Right lung (tissue), 2 donors: ENCODE measurements at regions not wholly inside any gene's neighbourhood (a gene's known extent, or its start where the extent isn't known, plus 50 kb on each side); places are given as distances from the start of the nearest gene placed in this dataset.

Experiments
- DNase-seq, 2 donors: peaks; one replicate each; pipeline ENCODE4 v3.0.0-alpha.2; 2013

DNA sequence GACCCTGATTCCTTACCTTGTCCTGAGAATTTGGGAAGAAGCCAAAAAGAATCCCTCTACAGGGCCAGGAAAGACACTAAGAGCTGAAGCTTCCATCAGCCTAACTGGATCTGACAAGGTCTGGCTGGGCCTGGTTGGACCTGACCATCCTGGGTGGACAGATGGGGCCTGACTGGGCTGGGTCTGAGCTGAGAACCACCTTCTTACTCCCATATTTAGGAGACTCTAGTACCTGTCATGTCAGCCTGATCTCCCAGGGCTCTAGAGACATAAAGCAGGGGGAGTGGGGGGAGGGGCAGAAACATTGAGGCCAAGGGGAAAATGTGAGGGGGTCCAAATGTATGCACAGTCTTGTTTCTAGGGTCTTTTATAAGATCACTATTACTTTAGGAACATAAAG is 129.9 kb downstream of the BUD13 start:
- no peak for DNase-seq

DNA sequence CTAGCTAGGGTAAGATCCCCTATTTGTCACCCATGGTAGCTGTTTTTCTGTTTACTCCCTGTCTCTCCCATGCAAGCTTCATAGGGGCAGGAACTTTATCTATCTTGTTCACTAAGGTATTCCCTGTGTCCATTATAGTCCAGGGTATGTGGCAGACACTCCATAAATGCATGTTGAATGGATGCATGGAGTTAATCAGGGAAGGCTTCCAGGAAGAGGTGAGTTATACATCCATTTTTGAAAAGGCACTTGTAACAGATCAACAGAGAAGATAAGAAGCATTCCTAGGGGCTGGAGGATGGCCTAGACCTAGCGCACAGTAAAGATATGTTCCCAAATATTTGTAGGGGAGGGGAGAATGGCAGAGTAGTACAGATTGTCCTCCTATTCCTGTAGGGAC is 130.3 kb downstream of the BUD13 start:
- no peak for DNase-seq

DNA sequence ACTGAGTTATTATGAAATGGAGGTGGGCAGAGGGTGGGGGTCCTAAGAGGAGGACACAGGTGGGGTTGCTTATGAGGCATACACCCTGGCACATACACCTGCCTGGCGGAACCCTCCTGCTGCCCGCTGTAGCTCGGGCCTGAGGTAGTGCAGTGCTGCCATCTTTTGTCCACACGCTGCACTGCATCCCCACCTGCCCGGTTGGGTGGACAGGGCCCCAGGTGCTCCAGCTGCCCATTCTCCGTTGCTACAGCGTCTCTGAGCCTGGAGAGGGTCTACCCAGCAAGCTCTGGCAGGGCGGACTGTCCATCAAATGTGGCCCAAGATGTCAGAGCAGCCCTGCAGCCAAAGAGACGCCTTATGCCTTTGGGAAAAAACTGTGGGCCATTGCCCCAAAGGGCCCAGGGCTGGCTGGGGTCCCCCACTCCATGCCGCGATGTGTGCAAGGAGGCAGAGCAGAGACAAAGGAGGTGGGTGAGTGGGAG is 131.2 kb downstream of the BUD13 start:
- peak; percentile 15 to 23 for DNase-seq

DNA sequence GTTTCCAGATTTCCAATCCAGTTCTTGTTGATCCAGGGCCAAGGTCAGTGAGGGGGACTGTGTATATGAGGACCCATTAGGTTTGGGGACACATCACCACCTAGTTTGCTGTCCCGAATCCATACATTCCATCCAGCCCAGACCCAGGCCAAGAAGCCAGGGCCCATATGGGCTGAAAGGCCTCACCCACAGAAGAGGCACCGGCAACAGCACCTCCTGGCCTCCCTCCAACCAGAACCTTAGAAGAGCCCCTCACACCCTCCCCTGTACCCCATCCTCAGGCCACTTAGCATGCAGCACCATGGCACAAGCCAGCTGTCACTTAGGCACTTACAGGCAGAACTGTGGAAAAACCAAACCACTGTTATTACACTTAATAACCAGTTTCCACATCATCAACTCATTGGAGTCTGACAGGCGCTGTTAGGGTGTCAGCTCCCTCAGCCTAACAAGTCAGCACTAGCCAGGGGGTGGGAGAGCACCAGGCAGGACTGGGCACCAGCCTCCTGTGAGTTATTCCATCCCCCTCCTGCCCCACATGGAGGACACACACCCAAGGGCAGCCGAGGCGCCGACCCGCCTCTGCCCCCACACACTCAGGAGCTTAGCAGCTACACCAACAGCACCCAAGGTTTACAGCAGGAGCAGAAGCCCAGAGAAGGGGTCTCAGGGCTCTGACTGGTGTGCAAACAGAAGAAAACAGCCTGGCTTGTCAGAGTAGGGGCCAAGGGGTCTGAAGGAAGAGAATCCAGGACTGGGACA is 132.0 kb downstream of the BUD13 start:
- no peak for DNase-seq

DNA sequence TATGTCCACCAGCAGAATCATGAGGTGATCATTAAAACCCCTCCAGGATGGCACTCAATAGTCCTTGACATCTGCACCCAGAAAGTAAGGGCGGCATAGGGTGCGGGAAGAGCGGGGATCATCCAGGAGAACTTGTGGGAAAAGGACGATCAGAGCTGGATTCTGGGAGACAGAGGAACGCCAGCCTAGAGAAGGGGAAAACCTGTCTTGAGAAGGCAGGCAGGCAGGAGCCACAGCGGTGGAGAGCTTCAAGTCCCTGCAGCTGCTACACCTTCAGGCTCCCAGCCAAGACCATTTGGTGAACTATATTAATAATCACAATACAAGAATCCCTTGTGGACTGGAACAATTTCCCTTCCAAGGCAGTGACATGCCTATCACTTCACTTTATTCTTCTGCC is 134.3 kb downstream of the BUD13 start:
- DNase-seq, result no peak

DNA sequence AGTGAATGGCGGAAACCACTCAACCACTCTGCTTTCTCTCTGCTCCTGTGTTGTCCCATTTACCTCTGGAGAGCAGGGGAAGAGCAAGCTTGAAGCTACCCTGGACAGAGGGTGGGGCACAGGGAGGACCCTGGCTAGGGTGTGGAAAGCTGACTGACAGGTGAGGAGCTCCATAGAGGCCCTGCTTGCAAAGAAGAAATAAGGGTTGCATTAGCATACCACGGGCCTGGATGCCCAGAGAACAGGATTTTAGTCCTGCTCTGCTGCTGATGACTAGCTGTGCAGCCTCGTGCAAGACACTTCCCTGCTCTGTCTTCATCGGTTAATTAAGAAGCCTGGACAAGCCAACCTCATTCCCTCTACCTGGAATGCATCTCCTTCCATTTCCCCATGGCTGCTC is 135.0 kb downstream of the BUD13 start:
- DNase-seq, result no peak

DNA sequence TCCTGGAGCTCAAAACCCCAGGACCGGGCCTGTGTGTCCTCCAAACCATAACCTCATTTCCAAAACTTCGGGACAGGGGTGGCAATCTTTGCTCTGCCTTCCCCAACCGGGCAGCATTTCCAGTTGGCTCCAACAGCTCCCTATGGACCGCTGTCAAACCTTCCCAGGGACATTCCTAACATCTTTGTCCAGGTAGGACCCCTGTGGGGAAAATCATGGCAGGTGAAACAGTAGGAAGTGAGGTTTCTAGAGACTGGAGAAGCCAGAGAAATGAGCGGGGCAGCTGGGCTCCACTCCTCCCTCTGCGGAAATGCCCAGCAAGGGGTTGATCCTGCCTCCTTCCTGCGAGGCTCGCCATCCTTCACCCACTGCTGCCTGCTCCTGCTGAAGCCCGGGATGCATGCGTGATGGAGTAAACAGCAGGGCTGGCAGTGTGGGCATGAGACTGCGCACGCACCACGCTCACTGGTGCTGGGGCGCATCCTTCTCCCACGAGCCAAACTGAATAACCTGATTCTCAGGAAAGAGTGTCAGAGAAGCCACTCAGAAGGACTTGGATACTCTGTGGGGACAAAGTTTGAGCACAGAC is 136.4 kb downstream of the BUD13 start:
- no peak for DNase-seq

DNA sequence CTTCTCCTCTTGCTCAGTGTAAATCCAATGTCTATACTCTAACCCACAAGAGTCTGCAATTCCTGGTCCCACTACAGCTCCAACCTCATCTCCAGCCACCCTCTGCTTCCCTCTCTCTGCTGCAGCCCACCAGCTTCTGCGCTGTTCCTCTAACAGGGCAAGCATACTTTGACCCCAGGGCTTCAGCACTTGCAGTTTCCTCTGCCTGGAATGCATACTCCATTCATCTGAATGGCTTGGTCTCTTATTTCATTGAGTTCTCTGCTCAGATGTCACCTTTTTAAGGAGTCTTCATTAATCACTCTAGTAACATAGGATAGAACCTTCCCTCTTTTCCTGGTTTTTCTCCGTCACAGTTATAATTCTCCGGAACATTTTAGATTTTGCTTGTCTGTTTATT is 141.6 kb downstream of the BUD13 start:
- DNase-seq, result no peak

DNA sequence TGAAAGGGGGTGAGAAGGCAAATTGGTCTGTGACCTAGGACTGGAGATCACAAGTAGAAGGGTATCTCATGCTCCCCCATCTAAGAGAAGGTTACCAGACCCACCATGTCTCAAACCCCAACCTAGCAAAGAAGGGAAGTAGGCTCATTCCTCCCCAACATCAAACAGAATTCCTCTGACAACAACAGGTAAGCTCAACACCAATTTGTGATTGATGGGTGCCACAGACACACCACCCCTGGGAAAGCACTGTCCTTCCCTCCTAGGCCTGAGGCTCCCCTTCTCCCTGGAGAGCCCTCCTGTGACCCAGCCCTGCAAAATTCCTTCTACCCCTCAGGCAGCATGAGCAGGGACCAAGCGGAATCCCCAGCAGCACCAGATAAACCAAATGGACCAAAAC is 154.3 kb downstream of the BUD13 start:
- DNase-seq, result no peak

DNA sequence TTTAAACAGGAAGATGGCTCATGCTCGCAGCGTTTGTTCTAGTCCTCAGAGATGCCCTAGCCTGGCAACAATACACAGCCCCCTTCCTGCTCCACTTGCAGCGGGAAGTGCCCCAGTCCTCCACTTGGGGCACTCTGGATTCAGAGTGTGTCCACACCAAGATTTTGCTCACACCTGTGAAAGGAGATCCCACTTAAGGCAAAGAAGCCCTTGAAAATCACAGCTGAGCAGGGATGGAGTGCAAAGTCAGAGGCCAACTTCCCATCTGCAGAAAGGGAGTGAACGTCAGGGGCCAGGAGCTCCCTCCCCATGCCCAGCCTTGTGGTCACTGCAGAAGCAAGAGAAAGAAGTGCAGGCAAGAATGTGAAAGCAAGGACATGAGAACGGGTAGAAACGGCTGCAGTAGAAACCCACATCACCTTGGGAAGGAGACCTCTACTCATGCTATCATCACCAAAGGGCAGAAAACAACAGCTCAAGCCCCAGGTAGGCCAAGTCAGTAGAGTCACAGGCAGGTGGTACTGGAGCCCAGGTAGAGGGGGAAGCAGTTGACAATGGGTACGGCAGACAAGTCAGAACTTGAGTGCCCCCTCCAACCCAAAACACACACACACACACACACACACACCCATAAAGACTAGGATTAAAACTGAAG is 157.4 kb downstream of the BUD13 start:
- no peak for DNase-seq

DNA sequence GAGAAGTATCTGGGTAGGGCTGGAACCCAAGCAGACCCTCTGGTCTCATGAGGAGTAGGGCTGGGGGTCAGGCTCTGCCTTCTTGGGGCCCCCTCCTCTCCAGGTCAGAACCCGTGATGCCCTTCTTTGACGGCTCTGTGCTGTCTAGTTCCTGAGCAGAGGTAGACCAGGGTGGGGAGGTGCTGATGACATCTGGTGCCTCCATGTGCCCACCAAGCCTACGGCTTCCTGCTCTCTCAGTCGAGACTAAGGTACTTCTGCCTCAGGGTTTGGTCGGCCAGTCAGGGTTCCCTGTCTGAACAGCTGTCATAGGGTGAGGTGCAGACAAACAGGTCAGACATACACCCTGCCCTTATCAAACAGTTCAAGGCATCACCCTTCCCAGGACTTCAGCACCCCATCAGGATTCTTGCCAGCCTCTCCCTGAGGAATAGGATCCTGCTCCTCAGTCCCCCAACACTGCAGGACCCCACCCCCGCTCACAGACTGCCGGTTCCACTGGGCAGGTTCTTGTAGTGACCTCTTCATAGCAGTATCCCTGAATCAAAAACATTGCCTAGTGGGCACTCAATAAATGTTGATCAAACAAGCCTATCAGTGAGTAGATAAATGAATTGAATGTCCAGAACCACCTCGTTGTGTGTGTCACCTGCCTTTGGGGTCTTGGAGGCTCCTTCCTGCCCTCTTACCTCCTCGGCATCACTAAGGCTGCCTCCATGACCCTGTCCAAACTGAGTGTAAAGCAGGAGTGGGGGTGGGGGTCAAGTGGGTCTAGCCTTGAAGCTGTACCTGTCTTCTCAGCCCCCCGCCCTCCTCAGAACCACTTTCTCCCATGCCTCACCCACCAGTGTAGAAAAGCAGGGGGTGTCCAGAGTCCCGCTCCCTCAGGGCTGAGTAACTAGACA is 158.2 kb downstream of the BUD13 start:
- DNase-seq, result no peak

DNA sequence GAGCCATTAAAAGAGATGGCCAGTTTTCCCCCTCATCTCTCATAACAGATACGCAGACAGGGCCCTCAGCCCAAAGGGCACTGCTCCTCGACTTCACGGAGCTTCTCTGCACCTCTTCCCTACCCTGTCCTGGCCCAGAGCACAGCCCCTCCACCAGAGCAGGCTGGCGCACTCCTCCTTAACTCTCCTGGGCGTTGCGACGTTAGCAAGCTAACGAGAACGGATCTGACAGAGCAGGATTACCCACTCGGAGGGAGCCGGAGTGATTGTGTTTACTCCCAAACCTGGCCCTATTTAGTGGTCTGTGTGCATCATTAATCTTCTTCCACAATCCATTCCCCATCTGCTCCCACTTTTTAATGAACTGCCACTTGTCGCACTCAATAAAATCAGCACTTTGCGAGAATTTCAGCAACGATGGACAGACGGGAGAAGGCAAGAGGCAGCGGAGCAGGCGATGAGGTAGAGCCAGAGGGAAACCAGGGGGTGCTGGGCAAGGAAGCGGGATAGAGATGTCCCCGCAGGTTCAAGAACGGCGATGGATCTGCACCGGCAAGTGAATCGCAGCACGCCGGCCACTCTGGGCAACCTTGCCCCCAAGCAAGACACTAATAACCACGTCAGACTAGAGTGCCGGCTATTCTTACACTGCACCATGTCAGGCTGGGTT is 159.4 kb downstream of the BUD13 start:
- no peak for DNase-seq

DNA sequence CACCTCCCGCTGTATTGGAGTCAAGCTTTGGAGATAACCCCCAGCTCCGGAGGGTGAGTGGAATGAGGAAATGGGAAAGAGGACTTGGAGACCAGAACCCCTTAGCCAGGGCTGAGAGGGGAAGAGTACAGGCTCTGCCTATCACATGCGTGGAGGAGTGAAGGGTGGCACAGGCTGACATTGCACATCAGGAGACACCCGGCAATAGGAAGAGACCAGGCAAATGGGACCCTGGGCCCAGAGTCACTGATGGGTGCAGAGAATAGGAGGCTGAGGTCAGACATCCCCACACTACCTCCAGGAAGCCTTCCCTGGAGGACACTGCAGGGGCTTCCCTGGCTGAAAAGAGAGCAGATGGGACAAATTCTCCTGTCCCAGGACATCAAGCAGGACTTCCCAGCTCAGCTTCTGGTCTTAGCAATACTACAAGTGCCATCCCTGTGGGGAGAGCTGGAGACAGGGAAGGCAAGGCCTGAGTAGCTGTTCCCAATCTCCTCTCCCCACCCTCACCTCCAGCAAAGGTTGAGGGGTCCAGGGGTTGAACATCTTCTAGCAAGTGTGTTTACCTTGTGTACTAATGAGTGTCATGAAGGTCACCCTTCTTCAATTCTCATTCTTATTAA is 160.7 kb downstream of the BUD13 start:
- DNase-seq, result no peak

DNA sequence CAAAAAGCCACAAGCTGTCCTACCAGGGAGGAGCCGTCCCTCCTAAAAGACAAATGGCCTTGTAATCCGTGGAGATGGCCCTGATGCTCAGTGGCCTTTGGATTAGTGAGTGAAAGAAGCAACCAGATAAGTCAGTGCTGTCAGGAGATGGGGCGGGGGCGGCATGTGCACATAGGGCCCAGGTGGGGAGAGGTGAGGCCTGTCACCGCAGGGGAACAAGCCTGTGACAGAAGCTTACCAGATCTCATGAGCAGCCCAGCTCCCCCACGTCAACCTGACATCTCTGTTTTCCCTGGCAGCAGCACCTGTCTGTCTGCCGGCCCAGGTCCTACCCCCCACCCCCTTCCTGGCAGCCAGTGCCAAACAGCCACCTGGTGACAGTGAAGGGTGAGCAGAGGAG is 162.6 kb downstream of the BUD13 start:
- DNase-seq, result no peak

DNA sequence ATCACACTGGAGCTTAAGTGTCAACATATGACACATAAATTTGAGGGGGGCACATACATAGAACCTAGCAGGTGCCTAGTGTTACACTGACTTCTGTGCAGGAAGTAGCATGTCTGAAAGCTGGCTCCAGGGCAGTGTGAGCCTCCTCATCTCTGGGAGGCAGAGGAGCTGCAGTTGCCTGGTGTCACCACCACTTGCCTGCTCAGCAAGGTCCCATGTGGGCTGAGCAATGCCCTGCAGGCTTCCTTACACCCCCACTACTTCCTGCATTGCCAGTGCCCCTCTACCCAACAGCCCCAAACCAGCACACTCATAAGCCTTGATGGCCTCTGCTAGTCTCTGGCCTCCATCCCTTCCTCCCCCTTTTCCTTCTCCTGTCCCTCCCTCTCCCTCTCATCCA is 165.8 kb downstream of the BUD13 start:
- DNase-seq, result no peak

DNA sequence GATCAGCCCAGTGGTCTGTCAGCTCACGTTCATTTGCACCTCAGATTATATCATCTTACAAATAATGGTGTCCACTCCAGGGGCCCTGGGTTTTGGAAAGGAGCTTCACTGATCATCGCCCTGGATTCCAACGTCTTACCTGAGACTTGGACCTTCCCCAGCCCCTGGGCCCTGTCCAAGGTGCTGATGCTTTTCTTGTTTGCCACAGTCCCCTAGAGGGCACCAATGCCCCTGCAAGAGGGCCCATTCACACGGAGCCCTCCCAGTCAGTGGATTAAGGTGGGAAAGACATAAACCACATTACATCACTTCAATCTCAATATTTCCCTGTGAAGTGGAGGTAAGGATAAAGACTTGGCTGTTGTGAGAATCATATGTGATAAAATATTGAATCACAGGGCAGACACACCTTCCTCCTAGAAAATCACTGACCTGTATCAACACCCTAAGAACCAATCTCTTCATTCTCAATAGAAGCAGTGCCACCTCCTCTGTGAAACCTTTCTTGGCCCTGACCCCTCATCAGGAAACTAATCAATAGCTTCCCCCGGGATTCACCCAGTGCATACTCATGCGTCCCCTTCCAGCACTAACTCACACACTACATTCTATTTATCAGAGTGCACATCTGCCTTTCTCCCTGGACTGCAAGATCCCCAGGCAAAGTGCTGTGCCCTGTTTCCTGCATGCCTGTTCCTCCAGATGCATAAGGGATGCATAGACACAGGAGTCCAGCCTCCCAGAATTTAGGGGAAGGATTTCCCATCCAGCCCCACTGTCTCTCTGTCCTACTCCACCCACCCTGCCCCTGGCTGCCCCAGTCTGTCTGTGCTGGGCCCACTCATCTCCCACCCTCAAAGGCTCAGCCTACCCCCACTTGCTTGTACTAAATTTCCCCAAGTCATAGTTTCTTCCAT is 167.0 kb downstream of the BUD13 start:
- peak; percentile 17 to 21 for DNase-seq

DNA sequence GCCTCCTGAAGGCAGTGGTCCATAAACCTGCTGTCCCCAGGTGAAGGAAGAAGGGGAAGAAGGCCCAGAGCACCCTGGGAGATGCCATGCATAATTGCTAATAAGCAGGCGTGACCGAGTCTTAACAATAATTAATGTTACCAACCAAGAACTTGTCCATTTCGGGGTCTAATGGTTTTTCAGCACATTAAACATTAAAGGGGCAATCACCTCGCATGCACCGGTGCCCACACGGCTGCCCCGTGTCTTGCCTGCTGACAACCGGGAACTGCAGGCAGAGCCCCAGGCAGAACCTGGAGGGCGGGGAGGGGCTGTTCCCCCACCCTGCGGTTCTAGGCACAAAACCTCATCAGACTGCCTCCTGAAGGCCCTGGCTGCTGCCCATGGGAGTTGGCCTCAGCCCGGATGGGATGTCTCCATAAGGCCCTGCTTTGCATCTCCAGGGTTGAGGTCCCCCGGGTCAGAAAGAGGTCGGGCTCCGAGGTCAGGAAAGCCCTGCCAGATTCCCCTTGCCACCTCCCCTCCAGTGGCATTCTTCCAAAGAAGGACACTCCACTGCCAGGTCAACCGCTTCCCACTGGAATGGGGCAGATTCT is 169.0 kb downstream of the BUD13 start:
- DNase-seq, result no peak

DNA sequence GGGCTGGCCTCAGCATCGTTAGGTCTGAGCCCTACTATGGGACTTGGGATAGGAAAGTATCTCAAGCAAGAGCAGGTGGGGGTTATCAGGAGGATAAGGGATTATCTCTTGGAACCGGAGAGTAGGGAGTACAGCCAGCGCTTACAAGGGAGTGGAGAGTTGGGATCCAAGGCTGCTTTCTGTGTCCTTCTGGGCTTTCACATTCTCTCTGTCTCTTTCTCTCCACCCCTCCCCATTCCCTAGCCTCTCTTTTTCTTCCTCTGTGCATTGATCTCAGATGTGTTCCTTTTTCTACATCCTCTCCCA is 170.2 kb downstream of the BUD13 start:
- DNase-seq, result no peak

DNA sequence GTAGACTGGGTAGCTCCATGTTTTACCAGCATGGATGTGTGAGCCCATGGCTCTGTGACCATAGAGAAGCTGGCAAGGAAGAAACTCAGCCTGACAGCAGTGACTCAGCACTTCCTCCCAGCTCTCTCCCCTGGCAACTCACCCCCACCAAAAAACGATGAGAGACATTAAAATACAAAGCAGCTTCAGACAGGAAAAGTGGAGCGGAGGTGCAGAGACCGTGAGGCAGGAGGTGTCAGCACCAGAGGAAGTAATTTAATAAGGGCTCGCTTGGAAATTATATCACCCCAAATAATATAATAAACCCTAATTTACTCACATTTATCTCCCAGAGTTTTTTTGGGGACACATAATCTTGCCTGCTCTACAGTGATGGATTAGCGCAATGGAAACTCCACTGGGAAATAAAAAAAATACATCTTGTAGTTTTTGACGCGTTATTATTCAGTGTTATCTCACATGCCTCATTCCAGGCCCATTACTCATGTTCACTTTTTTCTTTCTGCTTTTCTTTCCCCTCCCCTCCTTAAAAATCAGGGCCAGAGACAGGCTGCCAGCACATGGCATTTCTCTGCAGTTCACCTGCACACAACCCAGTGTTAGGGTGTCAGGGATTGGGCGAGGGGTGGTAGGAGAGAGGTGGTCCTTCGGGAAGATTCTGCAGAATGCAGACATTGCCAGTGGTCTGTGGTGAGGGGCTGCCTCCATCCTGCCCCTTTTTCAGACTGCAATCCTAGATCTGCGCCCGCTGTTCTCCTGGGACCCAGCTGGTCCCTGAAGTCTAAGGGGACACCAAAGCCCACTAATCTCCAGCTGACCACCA is 170.8 kb downstream of the BUD13 start:
- no peak for DNase-seq
